ENCODE measurements at regions not wholly inside any gene's neighbourhood (a gene's known extent, or its start where the extent isn't known, plus 50 kb on each side); places are given as distances from the start of the nearest gene placed in this dataset.
"Not testable (repeated sequence)": the region's sequence is repeated elsewhere in the genome, so short reads cannot be mapped to it uniquely, and the experiment has no call there.

GRCh38 chr1:221040101-221040500 lies 160.9 kb downstream of the HLX start:
- no peak for FAIRE-seq
- intact Hi-C loops (cut with DNase I): no loop called here
- Histone ChIP-seq H3K36me3 (no peaks in the 10 kb centered on the region), H3K27me3 (no peaks in the 10 kb centered on the region), H3K4me3 (no peak overlapping the region), H3K9me3 (no peaks in the 10 kb centered on the region), H3K27ac (no peak overlapping the region), H3K4me1 (no peaks in the 10 kb centered on the region)
- ATAC-seq: no peak
- TF ChIP-seq CTCF (IDR thresholded peaks at IDR 0.05): no peak
- WGBS, 2 donors: 48 to 50% methylated on average over 1 of the region's 1 CpG
- DNase-seq: no peak

- WGBS, 2 donors: 59 to 79% methylated on average over 2 of the region's 2 CpGs
- Histone ChIP-seq H3K4me3 (no peak overlapping the region), H3K27ac (no peak overlapping the region), H3K4me1 (no peaks in the 10 kb centered on the region), H3K36me3 (no peaks in the 10 kb centered on the region), H3K27me3 (no peaks in the 10 kb centered on the region), H3K9me3 (no peaks in the 10 kb centered on the region)
- no peak for TF ChIP-seq CTCF (IDR thresholded peaks at IDR 0.05)
- no peak for DNase-seq
- intact Hi-C loops (cut with DNase I): no loop called here
- FAIRE-seq: no peak
- ATAC-seq: no peak
Measured at GRCh38 chr1:221040691-221041285, 161.5 kb downstream of the HLX start.

GRCh38 chr1:221044538-221044937 lies 165.3 kb downstream of the HLX start:
- no peak for TF ChIP-seq CTCF (IDR thresholded peaks at IDR 0.05)
- intact Hi-C loops (cut with DNase I): no loop called here

GRCh38 chr1:221045151-221045550 lies 165.9 kb downstream of the HLX start:
- no peak overlapping the region for H3K4me3 ChIP-seq
- ATAC-seq: no peak
- intact Hi-C loops (cut with DNase I): no loop called here
- H3K4me1 ChIP-seq: no peaks in the 10 kb centered on the region
- H3K27me3 ChIP-seq: no peaks in the 10 kb centered on the region
- FAIRE-seq: no peak
- 68 to 79% methylated on average over 3 of the region's 3 CpGs for WGBS, 2 donors
- no peaks in the 10 kb centered on the region for H3K36me3 ChIP-seq
- no peak for TF ChIP-seq CTCF (IDR thresholded peaks at IDR 0.05)
- DNase-seq: no peak
- no peak overlapping the region for H3K27ac ChIP-seq
- no peaks in the 10 kb centered on the region for H3K9me3 ChIP-seq

More at GRCh38 chr1:221044538-221044937, 165.3 kb downstream of the HLX start:
- FAIRE-seq: no peak
- H3K4me3 ChIP-seq: no peak overlapping the region
- H3K27ac ChIP-seq: no peak overlapping the region
- no peaks in the 10 kb centered on the region for H3K36me3 ChIP-seq
- DNase-seq: no peak
- ATAC-seq: no peak
- H3K27me3 ChIP-seq: no peaks in the 10 kb centered on the region
- H3K4me1 ChIP-seq: no peaks in the 10 kb centered on the region
- no peaks in the 10 kb centered on the region for H3K9me3 ChIP-seq

- 74 to 75% methylated on average over 5 of the region's 5 CpGs for WGBS, 2 donors
- no peak overlapping the region for H3K27ac ChIP-seq
- TF ChIP-seq CTCF (IDR thresholded peaks at IDR 0.05): no peak
- no peak overlapping the region for H3K4me3 ChIP-seq
- FAIRE-seq: no peak
- H3K36me3 ChIP-seq: no peaks in the 10 kb centered on the region
- no peaks in the 10 kb centered on the region for H3K4me1 ChIP-seq
- intact Hi-C loops (cut with DNase I): no loop called here
- peak in 2 of 4 donors; percentile 68 to 77 for ATAC-seq
- H3K9me3 ChIP-seq: no peaks in the 10 kb centered on the region
- no peaks in the 10 kb centered on the region for H3K27me3 ChIP-seq
- DNase-seq: no peak
Measured at GRCh38 chr1:221045842-221046831, 166.9 kb downstream of the HLX start.

GRCh38 chr1:221051391-221051790 lies 172.1 kb downstream of the HLX start:
- H3K27me3 ChIP-seq; H3K9me3 ChIP-seq; ATAC-seq; intact Hi-C loops (cut with DNase I); H3K4me3 ChIP-seq; H3K36me3 ChIP-seq; H3K4me1 ChIP-seq; DNase-seq; FAIRE-seq; H3K27ac ChIP-seq: not testable (repeated sequence)
- 55 to 60% methylated on average over 4 of the region's 4 CpGs for WGBS, 2 donors
